CD8-positive, alpha-beta memory T cell (primary cell): ENCODE measurements at regions not wholly inside any gene's neighbourhood (a gene's known extent, or its start where the extent isn't known, plus 50 kb on each side); places are given as distances from the start of the nearest gene placed in this dataset.
A peak's percentile ranks its signal among the peaks of the same experiment; 100 is the strongest.

Source experiments
- CTCF ChIA-PET: fragments of 350-600 bp; sonication (Branson Sonifier 250); formaldehyde crosslinking; loops from one replicate; lab custom pipeline; 2021; ENCODE audit warnings: antibody characterized with exemption; lab: Charles Lee
- POLR2A ChIA-PET: fragments of 350-600 bp; sonication (Branson Sonifier 250); formaldehyde crosslinking; loops from one replicate; lab custom pipeline; 2021; ENCODE audit warnings: antibody characterized with exemption; lab: Charles Lee
- DNase-seq, 5 donors: peaks; one replicate each; pipeline versions ENCODE4 v3.0.0 to v3.0.0-alpha.2; 2020 to 2022; ENCODE audit warnings: mixed read lengths in 1 of 5
- H3K27ac ChIP-seq: one replicate; pipeline ENCODE4 v1.7.0; 2013; ENCODE audit warnings: low read depth, mild to moderate bottlenecking, low read length, moderate library complexity
- H3K27me3 ChIP-seq: 2 replicates; pipeline ENCODE4 v1.7.0; 2013; ENCODE audit warnings: low read length, mild to moderate bottlenecking; ENCODE audit not compliant: insufficient read depth, poor library complexity, severe bottlenecking
- H3K36me3 ChIP-seq: 2 replicates; pipeline ENCODE4 v1.7.0; 2013; ENCODE audit warnings: mild to moderate bottlenecking, low read length, moderate library complexity; ENCODE audit not compliant: insufficient read depth
- H3K4me1 ChIP-seq: 2 replicates; pipeline ENCODE4 v1.7.0; 2013; ENCODE audit warnings: mild to moderate bottlenecking, low read length, moderate library complexity; ENCODE audit not compliant: insufficient read depth
- H3K4me3 ChIP-seq: 2 replicates; pipeline ENCODE4 v1.7.0; 2013; ENCODE audit warnings: mild to moderate bottlenecking, low read length
- H3K9me3 ChIP-seq: 2 replicates; pipeline ENCODE4 v1.7.0; 2013; ENCODE audit warnings: mild to moderate bottlenecking, low read length
- H3K27ac Mint-ChIP-seq, 8 donors: one replicate each; pipeline ENCODE4 v1.8.0; 2020 to 2021; ENCODE audit warnings: mixed read lengths in 8 of 8, mild to moderate bottlenecking in 6 of 8, inconsistent platforms in 3 of 8, moderate library complexity in 3 of 8
- H3K27me3 Mint-ChIP-seq, 2 donors: one replicate each; pipeline ENCODE4 v1.8.0; 2020 to 2021; ENCODE audit warnings: mixed read lengths in 2 of 2, mild to moderate bottlenecking in 1 of 2, moderate library complexity in 1 of 2
- H3K36me3 Mint-ChIP-seq, 3 donors: one replicate each; pipeline ENCODE4 v1.8.0; 2020 to 2021; ENCODE audit warnings: mixed read lengths in 3 of 3, inconsistent platforms in 1 of 3, mild to moderate bottlenecking in 1 of 3
- H3K4me1 Mint-ChIP-seq, 3 donors: one replicate each; pipeline ENCODE4 v1.8.0; 2020 to 2021; ENCODE audit warnings: mixed read lengths in 3 of 3, inconsistent platforms in 1 of 3, mild to moderate bottlenecking in 1 of 3
- H3K4me3 Mint-ChIP-seq, 7 donors: one replicate each; pipeline ENCODE4 v1.8.0; 2020 to 2021; ENCODE audit warnings: mixed read lengths in 7 of 7, mild to moderate bottlenecking in 6 of 7, moderate library complexity in 4 of 7, inconsistent platforms in 2 of 7
- H3K9me3 Mint-ChIP-seq, 5 donors: one replicate each; pipeline ENCODE4 v1.8.0; 2020 to 2022; ENCODE audit warnings: mixed read lengths in 5 of 5, mild to moderate bottlenecking in 3 of 5, moderate library complexity in 2 of 5, inconsistent platforms in 1 of 5

- ChIA-PET CTCF (no interaction called here), POLR2A (no interaction called here)
- no peak overlapping the region for H3K4me3 ChIP-seq
- DNase-seq = no peak
- H3K4me1 ChIP-seq = no peaks in the 10 kb centered on the region
- H3K27me3 ChIP-seq = no peaks in the 10 kb centered on the region
- Mint-ChIP-seq H3K27me3 (peaks cover 0 to 2% of the 10 kb centered on the region in 2 donors), H3K4me3 (no peak overlapping the region), H3K4me1 (no peaks in the 10 kb centered on the region), H3K27ac (no peak overlapping the region), H3K36me3 (no peaks in the 10 kb centered on the region), H3K9me3 (peaks cover 0 to 10% (median 3%) of the 10 kb centered on the region in 5 donors)
- no peaks in the 10 kb centered on the region for H3K9me3 ChIP-seq
- no peaks in the 10 kb centered on the region for H3K36me3 ChIP-seq
- no peak overlapping the region for H3K27ac ChIP-seq
Measured at GRCh38 chr21:23804866-23805265, 1802.4 kb downstream of the MRPL39 start.

GRCh38 chr21:23801292-23801691 is 1806.0 kb downstream of the MRPL39 start:
- no peak for DNase-seq
- H3K27ac ChIP-seq = no peak overlapping the region
- no peaks in the 10 kb centered on the region for H3K27me3 ChIP-seq
- no peaks in the 10 kb centered on the region for H3K36me3 ChIP-seq
- Mint-ChIP-seq H3K9me3 (peaks cover 0 to 4% (median 2%) of the 10 kb centered on the region in 5 donors), H3K27me3 (peaks cover 0 to 2% of the 10 kb centered on the region in 2 donors), H3K4me1 (no peaks in the 10 kb centered on the region), H3K4me3 (no peak overlapping the region), H3K36me3 (no peaks in the 10 kb centered on the region), H3K27ac (no peak overlapping the region)
- H3K9me3 ChIP-seq = no peaks in the 10 kb centered on the region
- POLR2A ChIA-PET = no interaction called here
- H3K4me3 ChIP-seq = no peak overlapping the region
- CTCF ChIA-PET = no interaction called here
- no peaks in the 10 kb centered on the region for H3K4me1 ChIP-seq

- Histone ChIP-seq H3K4me1 (no peaks in the 10 kb centered on the region), H3K27ac (no peak overlapping the region), H3K4me3 (no peak overlapping the region), H3K27me3 (no peaks in the 10 kb centered on the region), H3K36me3 (no peaks in the 10 kb centered on the region), H3K9me3 (no peaks in the 10 kb centered on the region)
- no peak for DNase-seq
- CTCF ChIA-PET = no interaction called here
- Mint-ChIP-seq H3K9me3 (peaks cover 0 to 3% (median 0%) of the 10 kb centered on the region in 5 donors), H3K27ac (no peak overlapping the region), H3K4me1 (no peaks in the 10 kb centered on the region), H3K36me3 (no peaks in the 10 kb centered on the region), H3K4me3 (no peak overlapping the region), H3K27me3 (no peaks in the 10 kb centered on the region)
- POLR2A ChIA-PET = no interaction called here
Measured at GRCh38 chr21:23799376-23799775, 1807.9 kb downstream of the MRPL39 start.

- H3K27ac ChIP-seq = no peak overlapping the region
- H3K4me1 ChIP-seq = no peaks in the 10 kb centered on the region
- H3K9me3 Mint-ChIP-seq = peaks cover 0 to 2% (median 0%) of the 10 kb centered on the region in 5 donors
- H3K27me3 Mint-ChIP-seq = no peaks in the 10 kb centered on the region
- ChIA-PET CTCF (no interaction called here), POLR2A (no interaction called here)
- DNase-seq = no peak
- H3K36me3 Mint-ChIP-seq = no peaks in the 10 kb centered on the region
- H3K36me3 ChIP-seq = no peaks in the 10 kb centered on the region
- H3K4me3 ChIP-seq = no peak overlapping the region
- H3K9me3 ChIP-seq = no peaks in the 10 kb centered on the region
- no peaks in the 10 kb centered on the region for H3K4me1 Mint-ChIP-seq
- no peak overlapping the region for H3K4me3 Mint-ChIP-seq
- H3K27ac Mint-ChIP-seq = no peak overlapping the region
- H3K27me3 ChIP-seq = no peaks in the 10 kb centered on the region
Measured at GRCh38 chr21:23792300-23792699, 1815.0 kb downstream of the MRPL39 start.

- Histone ChIP-seq H3K4me1 (no peaks in the 10 kb centered on the region), H3K27ac (no peak overlapping the region), H3K27me3 (no peaks in the 10 kb centered on the region), H3K36me3 (no peaks in the 10 kb centered on the region), H3K4me3 (no peak overlapping the region), H3K9me3 (no peaks in the 10 kb centered on the region)
- Mint-ChIP-seq H3K9me3 (peaks cover 0 to 1% (median 0%) of the 10 kb centered on the region in 5 donors), H3K4me1 (no peaks in the 10 kb centered on the region), H3K27me3 (no peaks in the 10 kb centered on the region), H3K4me3 (no peak overlapping the region), H3K36me3 (no peaks in the 10 kb centered on the region), H3K27ac (peak overlapping the region in 1 of 8 donors; percentile 67)
- CTCF ChIA-PET = no interaction called here
- no peak for DNase-seq
- POLR2A ChIA-PET = no interaction called here
Measured at GRCh38 chr21:23789864-23790263, 1817.4 kb downstream of the MRPL39 start.

- DNase-seq = no peak
- Mint-ChIP-seq H3K27me3 (peaks cover 0 to 1% of the 10 kb centered on the region in 2 donors), H3K27ac (no peak overlapping the region), H3K4me1 (no peaks in the 10 kb centered on the region), H3K4me3 (no peak overlapping the region), H3K36me3 (no peaks in the 10 kb centered on the region), H3K9me3 (peaks cover 0 to 3% (median 0%) of the 10 kb centered on the region in 5 donors)
- H3K36me3 ChIP-seq = no peaks in the 10 kb centered on the region
- no peaks in the 10 kb centered on the region for H3K9me3 ChIP-seq
- ChIA-PET CTCF (no interaction called here), POLR2A (no interaction called here)
- no peak overlapping the region for H3K27ac ChIP-seq
- no peaks in the 10 kb centered on the region for H3K27me3 ChIP-seq
- no peaks in the 10 kb centered on the region for H3K4me1 ChIP-seq
- no peak overlapping the region for H3K4me3 ChIP-seq
Measured at GRCh38 chr21:23780326-23780725, 1827.0 kb downstream of the MRPL39 start.

GRCh38 chr21:23743821-23744220 is 1863.5 kb downstream of the MRPL39 start:
- peaks cover 0 to 6% (median 2%) of the 10 kb centered on the region in 5 donors for H3K9me3 Mint-ChIP-seq
- no peak for DNase-seq
- no peaks in the 10 kb centered on the region for H3K4me1 Mint-ChIP-seq
- Histone ChIP-seq H3K36me3 (no peaks in the 10 kb centered on the region), H3K4me3 (no peak overlapping the region), H3K4me1 (no peaks in the 10 kb centered on the region), H3K9me3 (no peaks in the 10 kb centered on the region), H3K27me3 (no peaks in the 10 kb centered on the region), H3K27ac (no peak overlapping the region)
- H3K27me3 Mint-ChIP-seq = no peaks in the 10 kb centered on the region
- no peak overlapping the region for H3K4me3 Mint-ChIP-seq
- no peak overlapping the region for H3K27ac Mint-ChIP-seq
- ChIA-PET POLR2A (no interaction called here), CTCF (no interaction called here)
- no peaks in the 10 kb centered on the region for H3K36me3 Mint-ChIP-seq

- Histone ChIP-seq H3K9me3 (no peaks in the 10 kb centered on the region), H3K27ac (no peak overlapping the region), H3K4me3 (no peak overlapping the region), H3K36me3 (no peaks in the 10 kb centered on the region), H3K27me3 (no peaks in the 10 kb centered on the region), H3K4me1 (no peaks in the 10 kb centered on the region)
- DNase-seq = no peak
- H3K4me3 Mint-ChIP-seq = no peak overlapping the region
- H3K27me3 Mint-ChIP-seq = no peaks in the 10 kb centered on the region
- H3K9me3 Mint-ChIP-seq = peaks cover 0 to 4% (median 2%) of the 10 kb centered on the region in 5 donors
- no peak overlapping the region for H3K27ac Mint-ChIP-seq
- no peaks in the 10 kb centered on the region for H3K36me3 Mint-ChIP-seq
- POLR2A ChIA-PET = no interaction called here
- CTCF ChIA-PET = no interaction called here
- H3K4me1 Mint-ChIP-seq = no peaks in the 10 kb centered on the region
Measured at GRCh38 chr21:23740463-23740862, 1866.8 kb downstream of the MRPL39 start.

GRCh38 chr21:23732776-23733175 is 1874.5 kb downstream of the MRPL39 start:
- DNase-seq = no peak

More at GRCh38 chr21:23732776-23733175, 1874.5 kb downstream of the MRPL39 start:
- POLR2A ChIA-PET = no interaction called here
- Histone ChIP-seq H3K4me1 (no peaks in the 10 kb centered on the region), H3K27ac (no peak overlapping the region), H3K9me3 (no peaks in the 10 kb centered on the region), H3K4me3 (no peak overlapping the region), H3K36me3 (no peaks in the 10 kb centered on the region), H3K27me3 (no peaks in the 10 kb centered on the region)
- Mint-ChIP-seq H3K36me3 (no peaks in the 10 kb centered on the region), H3K9me3 (peaks cover 0 to 8% (median 2%) of the 10 kb centered on the region in 5 donors), H3K4me3 (no peak overlapping the region), H3K4me1 (no peaks in the 10 kb centered on the region), H3K27ac (no peak overlapping the region), H3K27me3 (peaks cover 0 to 3% of the 10 kb centered on the region in 2 donors)
- CTCF ChIA-PET = no interaction called here
